Lower leg skin (tissue), 3 donors: ENCODE measurements at regions not wholly inside any gene's neighbourhood (a gene's known extent, or its start where the extent isn't known, plus 50 kb on each side); places are given as distances from the start of the nearest gene placed in this dataset.

Experiments
- POLR2A ChIP-seq, 2 donors: fragments of 450-650 bp; IDR thresholded peaks; one replicate each; pipeline ENCODE4 v1.6.1; 2016 to 2017; ENCODE audit warnings: antibody characterized with exemption in 2 of 2, mild to moderate bottlenecking in 1 of 2, moderate library complexity in 1 of 2
- TF ChIP-seq, protein P1 (sequence below), 3 donors: fragments of 450-650 bp; IDR thresholded peaks; one replicate each; pipeline ENCODE4 v1.5.1; 2016; ENCODE audit warnings: antibody characterized with exemption in 3 of 3, mild to moderate bottlenecking in 3 of 3, moderate library complexity in 2 of 3

DNA sequence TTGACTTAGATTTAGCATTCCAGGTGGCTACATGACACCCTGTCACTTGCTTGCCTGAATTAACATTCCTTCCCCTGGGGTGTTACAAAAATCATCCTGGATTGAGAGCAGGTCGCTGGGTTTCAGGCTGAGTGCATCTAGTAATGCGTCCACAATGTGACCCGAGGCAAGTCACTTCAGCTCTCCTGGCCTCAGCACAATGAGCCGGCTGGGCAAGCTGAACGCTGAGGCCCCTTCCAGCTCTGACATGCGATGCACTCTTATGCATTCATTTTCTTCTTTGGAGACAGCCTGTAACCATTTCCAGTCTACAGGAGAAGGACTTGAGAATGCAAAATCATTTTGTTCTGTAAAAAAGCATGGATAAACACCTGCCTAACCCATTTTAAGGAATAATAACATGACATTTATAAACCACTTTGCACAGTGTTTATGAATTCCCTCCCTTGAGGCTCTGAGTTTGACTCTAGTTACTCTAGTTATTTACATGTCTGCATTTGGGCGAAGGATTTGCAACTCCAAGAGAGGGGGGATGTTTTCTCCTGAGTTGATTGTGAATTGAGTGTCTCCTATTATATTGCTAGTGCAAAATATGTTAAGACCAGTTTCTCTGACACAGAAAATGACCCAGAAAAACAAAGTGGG, 63.0 kb upstream of the CPO start:
- TF ChIP-seq, protein P1, sequence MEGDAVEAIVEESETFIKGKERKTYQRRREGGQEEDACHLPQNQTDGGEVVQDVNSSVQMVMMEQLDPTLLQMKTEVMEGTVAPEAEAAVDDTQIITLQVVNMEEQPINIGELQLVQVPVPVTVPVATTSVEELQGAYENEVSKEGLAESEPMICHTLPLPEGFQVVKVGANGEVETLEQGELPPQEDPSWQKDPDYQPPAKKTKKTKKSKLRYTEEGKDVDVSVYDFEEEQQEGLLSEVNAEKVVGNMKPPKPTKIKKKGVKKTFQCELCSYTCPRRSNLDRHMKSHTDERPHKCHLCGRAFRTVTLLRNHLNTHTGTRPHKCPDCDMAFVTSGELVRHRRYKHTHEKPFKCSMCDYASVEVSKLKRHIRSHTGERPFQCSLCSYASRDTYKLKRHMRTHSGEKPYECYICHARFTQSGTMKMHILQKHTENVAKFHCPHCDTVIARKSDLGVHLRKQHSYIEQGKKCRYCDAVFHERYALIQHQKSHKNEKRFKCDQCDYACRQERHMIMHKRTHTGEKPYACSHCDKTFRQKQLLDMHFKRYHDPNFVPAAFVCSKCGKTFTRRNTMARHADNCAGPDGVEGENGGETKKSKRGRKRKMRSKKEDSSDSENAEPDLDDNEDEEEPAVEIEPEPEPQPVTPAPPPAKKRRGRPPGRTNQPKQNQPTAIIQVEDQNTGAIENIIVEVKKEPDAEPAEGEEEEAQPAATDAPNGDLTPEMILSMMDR (IDR thresholded peaks at IDR 0.05): no peak
- TF ChIP-seq POLR2A (IDR thresholded peaks at IDR 0.05): no peak
